H1 (cell line): ENCODE measurements at regions not wholly inside any gene's neighbourhood (a gene's known extent, or its start where the extent isn't known, plus 50 kb on each side); places are given as distances from the start of the nearest gene placed in this dataset.

Experiments
- CTCF ChIA-PET: fragments of 300-600 bp; sonication (Branson Sonifier 250); formaldehyde crosslinking; loops from one replicate; lab custom pipeline; 2021; ENCODE audit not compliant: partially characterized antibody; lab: Charles Lee
- POLR2A ChIA-PET: fragments of 300-600 bp; sonication (Branson Sonifier 250); formaldehyde crosslinking; loops from one replicate; lab custom pipeline; 2021; ENCODE audit warnings: inconsistent platforms; ENCODE audit not compliant: partially characterized antibody; lab: Charles Lee
- DNase-seq, 2 experiments: peaks; one replicate each; pipeline versions ENCODE4 v3.0.0 to v3.0.0-alpha.2; 2010 to 2022; ENCODE audit warnings: low spot score in 2 of 2, low read depth in 1 of 2, mixed read lengths in 1 of 2
- FAIRE-seq: peaks from 2 replicates; lab custom pipeline; 2011; peaks lifted over from hg19 to GRCh38; lab: Jason Lieb, UNC
- H2AFZ ChIP-seq: 2 replicates; pipeline ENCODE4 v1.8.1; 2012; ENCODE audit warnings: low read length, inconsistent platforms
- H2AK5ac ChIP-seq: 2 replicates; pipeline ENCODE4 v1.6.1; 2013; ENCODE audit warnings: low read depth, low read length
- H2BK120ac ChIP-seq: replicated peaks from 2 replicates; pipeline ENCODE3; 2013; ENCODE audit warnings: low read depth, low read length, inconsistent platforms
- H2BK12ac ChIP-seq: 2 replicates; pipeline ENCODE4 v1.6.1; 2013; ENCODE audit warnings: low read depth, low read length
- H2BK15ac ChIP-seq: 2 replicates; pipeline ENCODE4 v1.6.1; 2013; ENCODE audit warnings: low read length
- H2BK20ac ChIP-seq: 2 replicates; pipeline ENCODE4 v1.6.1; 2013; ENCODE audit warnings: low read length
- H2BK5ac ChIP-seq: 2 replicates; pipeline ENCODE4 v1.6.1; 2013; ENCODE audit warnings: low read depth, low read length
- H3K14ac ChIP-seq: 2 replicates; pipeline ENCODE4 v1.6.1; 2013; ENCODE audit warnings: inconsistent platforms; ENCODE audit not compliant: insufficient read length
- H3K18ac ChIP-seq: 2 replicates; pipeline ENCODE4 v1.6.1; 2013; ENCODE audit warnings: low read length; ENCODE audit errors: extremely low read depth
- H3K23ac ChIP-seq: 2 replicates; pipeline ENCODE4 v1.6.1; 2013; ENCODE audit warnings: inconsistent platforms; ENCODE audit not compliant: insufficient read length
- H3K23me2 ChIP-seq: 2 replicates; pipeline ENCODE4 v1.6.1; 2013; ENCODE audit warnings: low read depth, low read length
- H3K27ac ChIP-seq: 2 replicates; pipeline ENCODE4 v1.6.1; 2011; ENCODE audit warnings: low read depth, low read length, inconsistent platforms
- H3K27me3 ChIP-seq, 4 experiments: replicated peaks in 1 of 4; 1 replicate in 1 of 4; 2 replicates in 3 of 4; pipeline versions ENCODE4 v1.6.1 to v1.8.1; 2011 to 2013; ENCODE audit warnings: low read length in 3 of 4, mild to moderate bottlenecking in 3 of 4, inconsistent platforms in 2 of 4, mixed read lengths in 2 of 4, moderate library complexity in 1 of 4; ENCODE audit not compliant: control insufficient read depth in 3 of 4, insufficient read depth in 3 of 4; ENCODE audit errors: extremely low read depth in 1 of 4
- H3K36me3 ChIP-seq, 4 experiments: 2 replicates each; pipeline versions ENCODE4 v1.6.1 to v1.8.1; 2011 to 2013; ENCODE audit warnings: mild to moderate bottlenecking in 4 of 4, low read length in 3 of 4, moderate library complexity in 2 of 4, control low read depth in 1 of 4, inconsistent platforms in 1 of 4; ENCODE audit not compliant: insufficient read depth in 4 of 4, control insufficient read depth in 2 of 4
- H3K4ac ChIP-seq: replicated peaks from 2 replicates; pipeline ENCODE3; 2013; ENCODE audit warnings: low read length, low read depth, mixed read lengths, inconsistent platforms; ENCODE audit not compliant: insufficient read length
- H3K4me1 ChIP-seq, 4 experiments: replicated peaks in 1 of 4; 1 replicate in 1 of 4; 2 replicates in 3 of 4; pipeline versions ENCODE4 v1.6.1 to v1.8.1; 2011 to 2013; ENCODE audit warnings: low read length in 3 of 4, inconsistent platforms in 2 of 4, mixed read lengths in 1 of 4; ENCODE audit not compliant: insufficient read depth in 4 of 4, control insufficient read depth in 3 of 4
- H3K4me2 ChIP-seq, 2 experiments: 2 replicates each; pipeline versions ENCODE4 v1.6.1 to v1.8.1; 2011 to 2013; ENCODE audit warnings: low read depth in 2 of 2, low read length in 2 of 2, control low read depth in 1 of 2, inconsistent platforms in 1 of 2, mild to moderate bottlenecking in 1 of 2; ENCODE audit not compliant: insufficient read depth in 1 of 2
- H3K4me3 ChIP-seq, 4 experiments: fragments of 200-600, 300-600 bp in 1 of 4; sonication (generic), shearing (Covaris generic), sonication (Bioruptor Twin) in 1 of 4; 2 replicates each; pipeline versions ENCODE4 v1.5.1 to v1.8.1; 2011 to 2016; ENCODE audit warnings: low read length in 4 of 4, low read depth in 3 of 4, control low read depth in 2 of 4, inconsistent platforms in 2 of 4, mild to moderate bottlenecking in 2 of 4, mixed read lengths in 1 of 4, moderate library complexity in 1 of 4; ENCODE audit not compliant: insufficient read depth in 2 of 4; ENCODE audit errors: extremely low read depth in 1 of 4
- H3K56ac ChIP-seq: replicated peaks from 2 replicates; pipeline ENCODE3; 2013; ENCODE audit warnings: low read depth, mild to moderate bottlenecking, mixed read lengths, low read length, inconsistent platforms; ENCODE audit not compliant: insufficient read length
- H3K79me1 ChIP-seq: 2 replicates; pipeline ENCODE4 v1.6.1; 2013; ENCODE audit warnings: low read depth, low read length, control low read depth
- H3K79me2 ChIP-seq, 2 experiments: 2 replicates each; pipeline versions ENCODE4 v1.6.1 to v1.8.1; 2012 to 2013; ENCODE audit warnings: low read length in 2 of 2, mild to moderate bottlenecking in 2 of 2, inconsistent platforms in 1 of 2; ENCODE audit not compliant: insufficient read depth in 2 of 2, control insufficient read depth in 1 of 2
- H3K9ac ChIP-seq, 4 experiments: replicated peaks in 1 of 4; 1 replicate in 1 of 4; 2 replicates in 3 of 4; pipeline versions ENCODE4 v1.6.1 to v1.8.1; 2011 to 2013; ENCODE audit warnings: low read depth in 3 of 4, low read length in 3 of 4, control low read depth in 2 of 4, mild to moderate bottlenecking in 2 of 4, moderate library complexity in 2 of 4, inconsistent platforms in 1 of 4; ENCODE audit errors: extremely low read depth in 1 of 4
- H3K9me3 ChIP-seq, 2 experiments: 2 replicates each; pipeline versions ENCODE4 v1.6.1 to v1.8.1; 2012 to 2013; ENCODE audit warnings: mild to moderate bottlenecking in 2 of 2, moderate library complexity in 2 of 2, control low read depth in 1 of 2, inconsistent platforms in 1 of 2, low read depth in 1 of 2, low read length in 1 of 2, mixed read lengths in 1 of 2; ENCODE audit not compliant: insufficient read depth in 2 of 2
- H4K20me1 ChIP-seq, 2 experiments: replicated peaks in 1 of 2; 2 replicates each; pipeline versions ENCODE3 to v1.8.1; 2011 to 2013; ENCODE audit warnings: inconsistent platforms in 2 of 2, low read length in 2 of 2, mild to moderate bottlenecking in 1 of 2; ENCODE audit not compliant: insufficient read depth in 2 of 2, control insufficient read depth in 1 of 2
- H4K5ac ChIP-seq: 2 replicates; pipeline ENCODE4 v1.6.1; 2013; ENCODE audit warnings: low read length, low read depth, mixed read lengths, inconsistent platforms; ENCODE audit not compliant: insufficient read length
- H4K8ac ChIP-seq: 2 replicates; pipeline ENCODE4 v1.8.0; 2013; ENCODE audit warnings: mild to moderate bottlenecking, moderate library complexity, low read length, inconsistent platforms; ENCODE audit not compliant: insufficient read depth; ENCODE audit errors: extremely low read depth
- H4K91ac ChIP-seq: replicated peaks from 2 replicates; pipeline ENCODE3; 2013; ENCODE audit warnings: low read length, mixed read lengths, inconsistent platforms; ENCODE audit not compliant: insufficient read length
- BRCA1 ChIP-seq: IDR thresholded peaks from 2 replicates; pipeline ENCODE4 v1.6.1; 2012; ENCODE audit warnings: low read depth, low read length, improper control_type of control experiment
- FOSL1 ChIP-seq: IDR thresholded peaks from 2 replicates; pipeline ENCODE4 v1.6.1; 2011; ENCODE audit warnings: mild to moderate bottlenecking, low read depth, low read length, moderate library complexity; ENCODE audit not compliant: insufficient read depth
- GTF2F1 ChIP-seq: IDR thresholded peaks from 2 replicates; pipeline ENCODE4 v1.6.1; 2012; ENCODE audit warnings: low read depth, low read length, improper control_type of control experiment, borderline replicate concordance
- JUN ChIP-seq: IDR thresholded peaks from 2 replicates; pipeline ENCODE4 v1.6.1; 2011; ENCODE audit warnings: low read depth, mild to moderate bottlenecking, improper control_type of control experiment, low read length
- JUND ChIP-seq: IDR thresholded peaks from 2 replicates; pipeline ENCODE4 v1.6.1; 2011; ENCODE audit warnings: mild to moderate bottlenecking, improper control_type of control experiment, low read length
- KDM5A ChIP-seq: fragments of 200-600 bp; IDR thresholded peaks from 2 replicates; pipeline ENCODE4 v1.7.1; 2012; ENCODE audit warnings: mild to moderate bottlenecking, low read length, inconsistent platforms, mixed read lengths
- NANOG ChIP-seq: IDR thresholded peaks from 2 replicates; pipeline ENCODE4 v1.6.1; 2011; ENCODE audit warnings: low read length, low read depth, mild to moderate bottlenecking, inconsistent platforms; ENCODE audit not compliant: insufficient read depth, poor library complexity, severe bottlenecking
- RBBP5 ChIP-seq: IDR thresholded peaks from 2 replicates; pipeline ENCODE4 v1.7.1; 2012; ENCODE audit warnings: low read depth, mild to moderate bottlenecking, inconsistent platforms, low read length, moderate library complexity, borderline replicate concordance
- RNF2 ChIP-seq: fragments of 200-900, 300-1000 bp; sonication (generic); IDR thresholded peaks from 2 replicates; pipeline ENCODE4 v1.7.1; 2016; ENCODE audit warnings: borderline replicate concordance, low read depth, mild to moderate bottlenecking, antibody characterized with exemption, low read length; ENCODE audit not compliant: poor library complexity, severe bottlenecking; ENCODE audit errors: missing control alignments
- WGBS, 2 experiments: shearing (Covaris generic) in 1 of 2; methylation state at CpG; one replicate each; pipeline versions ENCODE4 v1.1.6 to v1.1.7; 2013 to 2015; ENCODE audit warnings: low lambda C conversion rate in 2 of 2, mixed read lengths in 2 of 2, inconsistent platforms in 1 of 2, low coverage in 1 of 2, missing lambda C conversion rate in 1 of 2; ENCODE audit not compliant: insufficient replicate concordance in 2 of 2, insufficient coverage in 1 of 2, insufficient read length in 1 of 2; ENCODE audit errors: extremely low coverage in 1 of 2, missing lambda C conversion rate in 1 of 2; 5-methylcytosine and 5-hydroxymethylcytosine counted together
- TF ChIP-seq, protein P1 (sequence below), 3 experiments: IDR thresholded peaks; 1 replicate in 2 of 3; 2 replicates in 1 of 3; pipeline versions ENCODE4 v1.5.1 to v1.6.1; 2011; ENCODE audit warnings: low read length in 3 of 3, mild to moderate bottlenecking in 3 of 3, inconsistent platforms in 2 of 3, low read depth in 1 of 3, moderate library complexity in 1 of 3; ENCODE audit not compliant: insufficient read depth in 1 of 3; ENCODE audit errors: control extremely low read depth in 1 of 3
- TF ChIP-seq, protein P2 (sequence below): IDR thresholded peaks from 2 replicates; pipeline ENCODE4 v1.6.1; 2012; ENCODE audit warnings: inconsistent platforms

DNA sequence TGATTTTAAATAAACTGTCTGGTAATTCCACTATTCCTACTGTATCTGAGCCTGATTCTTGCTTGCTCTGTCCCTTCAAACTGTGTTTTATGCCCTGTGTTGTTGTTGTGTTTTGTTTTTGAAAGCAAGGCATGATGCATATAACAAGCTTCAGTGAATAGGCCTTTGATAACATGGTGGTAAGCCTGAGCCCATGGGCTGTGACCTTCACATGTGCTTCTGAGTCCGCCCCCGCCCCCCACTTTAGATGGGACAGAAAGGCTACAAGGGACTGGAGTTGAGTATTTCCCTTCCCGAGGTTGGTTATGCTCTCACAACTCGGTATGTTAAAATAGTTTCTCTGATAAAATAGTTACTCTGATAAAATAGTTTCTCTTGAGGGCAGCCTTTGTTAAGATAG lies 119.0 kb upstream of the WNT7A start:
- H3K4ac ChIP-seq: no peak overlapping the region
- no peak overlapping the region for H2BK120ac ChIP-seq
- H3K79me2 ChIP-seq: no peaks in the 10 kb centered on the region
- no peak overlapping the region for H4K5ac ChIP-seq
- H3K56ac ChIP-seq: no peak overlapping the region
- no peak overlapping the region for H2BK12ac ChIP-seq
- H4K20me1 ChIP-seq: no peaks in the 10 kb centered on the region
- H3K4me1 ChIP-seq: no peaks in the 10 kb centered on the region
- H3K9me3 ChIP-seq: peaks cover 5 to 17% of the 10 kb centered on the region in 2 experiments; a peak in 2 of 4 replicates
- no peak for DNase-seq
- no peak overlapping the region for H3K4me3 ChIP-seq
- ChIA-PET CTCF (interaction anchor here (1.0 kb wide), 1 partner anchor 41 kb away, joined by 3 read pairs; no protein-coding TSS in a partner anchor), POLR2A (no interaction called here)
- no peaks in the 10 kb centered on the region for H3K36me3 ChIP-seq
- H4K91ac ChIP-seq: no peak overlapping the region
- no peak overlapping the region for H3K27ac ChIP-seq
- H2AFZ ChIP-seq: no peak overlapping the region
- H3K18ac ChIP-seq: no peak overlapping the region
- H3K27me3 ChIP-seq: no peaks in the 10 kb centered on the region
- no peak overlapping the region for H3K4me2 ChIP-seq
- H3K23me2 ChIP-seq: no peaks in the 10 kb centered on the region
- WGBS, 2 experiments: 87% methylated on average over 4 of the region's 4 CpGs; no CpG with 5 or more reads in 1 of the 2 experiments
- H2BK5ac ChIP-seq: no peak overlapping the region
- no peak overlapping the region for H3K23ac ChIP-seq
- no peak overlapping the region for H3K9ac ChIP-seq
- H2AK5ac ChIP-seq: no peak overlapping the region
- H3K79me1 ChIP-seq: no peaks in the 10 kb centered on the region
- FAIRE-seq: no peak
- no peak overlapping the region for H2BK15ac ChIP-seq
- no peak overlapping the region for H3K14ac ChIP-seq
- H4K8ac ChIP-seq: no peak overlapping the region
- H2BK20ac ChIP-seq: no peak overlapping the region
- TF ChIP-seq RBBP5 (no peak), NANOG (no peak), BRCA1 (no peak), KDM5A (no peak), GTF2F1 (no peak), FOSL1 (no peak), JUN (no peak), RNF2 (no peak), JUND (no peak)
- TF ChIP-seq, protein P1, sequence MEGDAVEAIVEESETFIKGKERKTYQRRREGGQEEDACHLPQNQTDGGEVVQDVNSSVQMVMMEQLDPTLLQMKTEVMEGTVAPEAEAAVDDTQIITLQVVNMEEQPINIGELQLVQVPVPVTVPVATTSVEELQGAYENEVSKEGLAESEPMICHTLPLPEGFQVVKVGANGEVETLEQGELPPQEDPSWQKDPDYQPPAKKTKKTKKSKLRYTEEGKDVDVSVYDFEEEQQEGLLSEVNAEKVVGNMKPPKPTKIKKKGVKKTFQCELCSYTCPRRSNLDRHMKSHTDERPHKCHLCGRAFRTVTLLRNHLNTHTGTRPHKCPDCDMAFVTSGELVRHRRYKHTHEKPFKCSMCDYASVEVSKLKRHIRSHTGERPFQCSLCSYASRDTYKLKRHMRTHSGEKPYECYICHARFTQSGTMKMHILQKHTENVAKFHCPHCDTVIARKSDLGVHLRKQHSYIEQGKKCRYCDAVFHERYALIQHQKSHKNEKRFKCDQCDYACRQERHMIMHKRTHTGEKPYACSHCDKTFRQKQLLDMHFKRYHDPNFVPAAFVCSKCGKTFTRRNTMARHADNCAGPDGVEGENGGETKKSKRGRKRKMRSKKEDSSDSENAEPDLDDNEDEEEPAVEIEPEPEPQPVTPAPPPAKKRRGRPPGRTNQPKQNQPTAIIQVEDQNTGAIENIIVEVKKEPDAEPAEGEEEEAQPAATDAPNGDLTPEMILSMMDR (IDR thresholded peaks at IDR 0.05; ENCODE audit: control extremely low read depth in 1 of 3, insufficient read depth in 1 of 3, low read depth in 1 of 3, low read length in 3 of 3): no peak
- TF ChIP-seq, protein P2, sequence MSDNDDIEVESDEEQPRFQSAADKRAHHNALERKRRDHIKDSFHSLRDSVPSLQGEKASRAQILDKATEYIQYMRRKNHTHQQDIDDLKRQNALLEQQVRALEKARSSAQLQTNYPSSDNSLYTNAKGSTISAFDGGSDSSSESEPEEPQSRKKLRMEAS: no peak
